VCaP (cell line): ENCODE measurements at regions not wholly inside any gene's neighbourhood (a gene's known extent, or its start where the extent isn't known, plus 50 kb on each side); places are given as distances from the start of the nearest gene placed in this dataset.

ENCODE experiments used
- H3K27ac ChIP-seq: fragments of 450-650 bp; 2 replicates; pipeline ENCODE4 v1.5.1; 2017
- CTCF ChIP-seq: fragments of 450-650 bp; conservative IDR thresholded peaks from 2 replicates; pipeline ENCODE4 v1.5.1; 2017; ENCODE audit warnings: mild to moderate bottlenecking, moderate library complexity

- TF ChIP-seq CTCF = no peak
These were observed 124.9 kb downstream of the PCDH7 start for GRCh38 chr4:30844861-30845582.

DNA sequence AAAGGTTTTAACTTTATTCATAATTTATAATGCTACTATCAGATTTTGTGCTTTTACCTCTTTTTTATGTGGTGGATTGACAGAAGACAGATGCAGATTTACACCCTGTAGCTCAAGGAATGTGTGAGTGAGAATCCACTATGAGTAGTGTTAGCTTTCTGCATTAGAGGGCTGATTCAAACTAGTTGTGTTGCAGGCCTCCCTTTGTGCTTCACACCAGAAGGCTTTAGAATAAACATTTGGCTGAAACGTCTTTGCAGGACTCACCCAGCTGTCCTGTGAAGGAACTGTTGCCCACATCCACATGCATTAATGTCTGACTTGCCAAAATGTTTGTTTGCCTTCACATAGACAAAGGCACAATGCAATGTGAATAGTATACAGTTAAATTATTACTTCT is 127.0 kb downstream of the PCDH7 start:
- no peak for TF ChIP-seq CTCF
- no peak overlapping the region for H3K27ac ChIP-seq

More at GRCh38 chr4:30844861-30845582, 124.9 kb downstream of the PCDH7 start:
- no peak overlapping the region for H3K27ac ChIP-seq

GRCh38 chr4:30847958-30848357 is 127.8 kb downstream of the PCDH7 start:
- no peak for TF ChIP-seq CTCF
- H3K27ac ChIP-seq = no peak overlapping the region

- TF ChIP-seq CTCF = no peak
- H3K27ac ChIP-seq = no peak overlapping the region
These were observed 134.4 kb downstream of the PCDH7 start for GRCh38 chr4:30854531-30854930.

GRCh38 chr4:30855232-30855631 is 135.1 kb downstream of the PCDH7 start:
- no peak overlapping the region for H3K27ac ChIP-seq
- TF ChIP-seq CTCF = no peak

GRCh38 chr4:30856795-30857564 is 136.8 kb downstream of the PCDH7 start:
- no peak overlapping the region for H3K27ac ChIP-seq
- TF ChIP-seq CTCF = no peak

DNA sequence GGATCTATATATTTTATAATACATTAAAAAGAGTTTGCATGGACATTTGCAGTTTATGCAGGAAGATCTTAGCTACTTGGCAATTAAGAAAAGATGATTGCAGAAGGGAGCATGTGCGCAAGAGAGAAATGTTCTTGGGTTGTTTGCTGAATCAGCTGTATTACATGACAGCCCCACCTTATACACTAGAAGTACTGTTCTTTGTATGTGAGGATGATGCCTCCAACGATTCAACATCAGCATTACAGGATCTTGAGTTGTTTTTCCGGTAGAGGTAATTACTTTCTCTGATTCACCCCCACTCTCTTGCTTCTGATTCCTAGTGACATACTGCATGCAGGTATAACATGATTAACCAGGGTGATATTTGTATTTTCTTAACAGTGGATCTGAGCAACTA is 140.8 kb downstream of the PCDH7 start:
- no peak overlapping the region for H3K27ac ChIP-seq
- TF ChIP-seq CTCF = no peak
